ENCODE measurements at regions not wholly inside any gene's neighbourhood (a gene's known extent, or its start where the extent isn't known, plus 50 kb on each side); places are given as distances from the start of the nearest gene placed in this dataset.

DNA sequence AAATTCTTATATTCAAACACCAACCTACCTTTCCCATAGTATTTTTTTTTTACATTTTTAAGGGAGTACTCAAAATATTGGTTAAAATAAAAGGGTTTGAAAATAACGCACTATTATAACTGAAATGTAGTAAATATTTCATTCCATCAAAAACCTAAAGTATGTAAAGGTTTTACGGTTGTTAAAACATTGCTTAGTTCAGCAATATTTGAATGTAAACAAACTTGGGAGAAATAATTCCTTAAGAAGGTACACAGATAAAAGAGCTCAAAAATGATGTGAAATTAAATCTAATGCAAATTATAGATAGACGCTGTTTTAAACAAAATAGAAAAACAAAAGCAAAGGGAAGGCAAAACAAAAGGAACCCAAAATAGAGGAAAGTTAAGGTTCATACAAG is 1476.9 kb downstream of the PCDH18 start:
- Histone ChIP-seq H3K9ac (ENCODE audit: low read depth in 2 of 2, low read length in 2 of 2) (no peak overlapping the region), H3K9me3 (no peaks in the 10 kb centered on the region), H3K27ac (no peak overlapping the region), H3K36me3 (no peaks in the 10 kb centered on the region), H3K4me1 (no peaks in the 10 kb centered on the region), H3K4me3 (no peak overlapping the region), H3K27me3 (no peaks in the 10 kb centered on the region)
- no peak for DNase-seq
- TF ChIP-seq CTCF (IDR thresholded peaks at IDR 0.05), result no peak
- intact Hi-C loops (cut with DNase I), result no loop called here

DNA sequence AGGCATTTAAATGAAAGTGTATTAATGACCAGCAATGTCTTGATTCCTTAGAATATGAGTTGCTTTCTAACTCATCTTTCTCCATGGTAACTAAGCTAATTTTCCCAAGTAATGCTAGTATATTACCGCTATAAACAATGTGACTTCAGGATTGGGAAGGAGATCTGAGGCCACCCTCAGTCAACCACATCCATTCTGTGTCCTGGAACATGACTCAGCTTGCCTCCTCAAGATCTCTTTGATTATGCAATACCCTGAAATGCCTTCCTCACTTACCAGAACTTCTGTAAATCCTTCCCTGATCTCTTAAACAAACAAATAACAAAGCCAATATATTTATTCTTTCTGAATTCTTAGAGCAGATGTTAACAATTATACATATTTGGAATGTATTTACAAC is 1495.5 kb downstream of the PCDH18 start:
- Histone ChIP-seq H3K4me3 (no peak overlapping the region), H3K9me3 (no peaks in the 10 kb centered on the region), H3K9ac (ENCODE audit: low read depth in 2 of 2, low read length in 2 of 2) (no peak overlapping the region), H3K36me3 (no peaks in the 10 kb centered on the region), H3K27ac (no peak overlapping the region), H3K27me3 (no peaks in the 10 kb centered on the region), H3K4me1 (no peaks in the 10 kb centered on the region)
- TF ChIP-seq CTCF (IDR thresholded peaks at IDR 0.05), result no peak
- DNase-seq, result no peak
- intact Hi-C loops (cut with DNase I), result no loop called here

DNA sequence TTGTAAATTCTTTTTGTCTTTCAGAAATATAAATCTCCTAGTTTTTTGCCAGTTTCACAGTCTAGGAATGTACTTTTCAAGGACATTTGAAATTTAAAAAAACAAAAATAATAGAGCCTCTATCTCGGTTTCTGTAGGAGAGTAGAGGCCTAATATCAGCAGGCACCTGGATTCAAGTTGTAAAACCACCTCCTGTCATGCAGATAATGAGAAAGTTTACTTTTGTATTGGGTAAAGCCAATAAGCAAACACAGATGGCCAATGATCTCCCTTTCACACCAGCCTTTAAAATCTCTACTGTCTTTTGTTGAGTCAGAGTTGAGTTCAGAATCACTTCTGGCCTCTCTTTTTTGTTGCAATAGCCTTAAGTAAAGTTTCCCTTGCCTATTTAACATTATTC is 1499.9 kb downstream of the PCDH18 start:
- DNase-seq, result no peak
- intact Hi-C loops (cut with DNase I), result no loop called here

GRCh38 chr4:136025540-136025939 is 1506.8 kb downstream of the PCDH18 start:
- Histone ChIP-seq H3K27me3 (no peaks in the 10 kb centered on the region), H3K27ac (no peak overlapping the region), H3K4me3 (no peak overlapping the region), H3K4me1 (no peaks in the 10 kb centered on the region), H3K9ac (ENCODE audit: low read depth in 2 of 2, low read length in 2 of 2) (no peak overlapping the region), H3K36me3 (no peaks in the 10 kb centered on the region), H3K9me3 (no peaks in the 10 kb centered on the region)
- no peak for DNase-seq
- intact Hi-C loops (cut with DNase I), result no loop called here
- no peak for TF ChIP-seq CTCF (IDR thresholded peaks at IDR 0.05)

More for the DNA sequence above, 1499.9 kb downstream of the PCDH18 start:
- TF ChIP-seq CTCF (IDR thresholded peaks at IDR 0.05), result no peak
- Histone ChIP-seq H3K9me3 (no peaks in the 10 kb centered on the region), H3K9ac (ENCODE audit: low read depth in 2 of 2, low read length in 2 of 2) (no peak overlapping the region), H3K4me1 (no peaks in the 10 kb centered on the region), H3K27ac (no peak overlapping the region), H3K4me3 (no peak overlapping the region), H3K36me3 (no peaks in the 10 kb centered on the region), H3K27me3 (no peaks in the 10 kb centered on the region)

DNA sequence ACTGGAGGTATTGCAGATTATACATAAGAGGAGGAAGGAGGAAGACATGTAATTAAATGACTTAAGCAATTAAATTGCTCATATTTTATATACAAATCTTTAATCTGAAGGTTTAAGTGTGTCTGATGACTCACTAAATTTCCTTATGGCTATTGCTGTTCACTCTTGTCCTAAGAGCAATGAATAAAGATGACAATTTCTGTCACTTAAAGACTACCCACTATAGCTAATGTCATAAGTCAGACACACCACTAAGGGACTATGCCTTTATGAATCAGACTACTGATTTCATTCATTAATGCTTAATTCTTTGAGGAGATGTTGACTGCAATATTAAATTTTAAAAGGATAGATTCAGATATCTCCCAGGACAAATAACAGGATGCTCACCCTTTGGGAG is 1514.7 kb downstream of the PCDH18 start:
- DNase-seq, result no peak
- H3K27ac ChIP-seq, result no peak overlapping the region
- no peaks in the 10 kb centered on the region for H3K4me1 ChIP-seq
- intact Hi-C loops (cut with DNase I), result no loop called here
- no peaks in the 10 kb centered on the region for H3K9me3 ChIP-seq
- TF ChIP-seq CTCF (IDR thresholded peaks at IDR 0.05), result no peak
- no peak overlapping the region for H3K4me3 ChIP-seq
- no peak overlapping the region for H3K9ac ChIP-seq (ENCODE audit: low read depth in 2 of 2, low read length in 2 of 2)
- no peaks in the 10 kb centered on the region for H3K27me3 ChIP-seq
- H3K36me3 ChIP-seq, result no peaks in the 10 kb centered on the region

GRCh38 chr4:136012220-136012619 is 1520.1 kb downstream of the PCDH18 start:
- H3K36me3 ChIP-seq, result no peaks in the 10 kb centered on the region
- intact Hi-C loops (cut with DNase I), result no loop called here
- H3K4me1 ChIP-seq, result no peaks in the 10 kb centered on the region
- H3K9me3 ChIP-seq, result no peaks in the 10 kb centered on the region
- no peak for DNase-seq
- no peak overlapping the region for H3K4me3 ChIP-seq
- TF ChIP-seq CTCF (IDR thresholded peaks at IDR 0.05), result no peak
- H3K27ac ChIP-seq, result no peak overlapping the region
- no peaks in the 10 kb centered on the region for H3K27me3 ChIP-seq
- H3K9ac ChIP-seq (ENCODE audit: low read depth in 2 of 2, low read length in 2 of 2), result no peak overlapping the region

Data from colonic mucosa (tissue), 4 donors.